ENCODE measurements at regions not wholly inside any gene's neighbourhood (a gene's known extent, or its start where the extent isn't known, plus 50 kb on each side); places are given as distances from the start of the nearest gene placed in this dataset.
A peak's percentile ranks its signal among the peaks of the same experiment; 100 is the strongest.

- TF ChIP-seq STAT1 (IDR thresholded peaks at IDR 0.05; ENCODE audit: unreplicated experiment) (no peak), CTCF (conservative IDR thresholded peaks at IDR 0.05; ENCODE audit: low read depth in 2 of 2) (peak; percentile 64 to 73), CREB1 (CRISPR knock-in tag; IDR thresholded peaks at IDR 0.05; ENCODE audit: low read depth) (no peak), POLR2AphosphoS5 (IDR thresholded peaks at IDR 0.05; ENCODE audit: low read depth) (no peak), ZNF331 (CRISPR knock-in tag; IDR thresholded peaks at IDR 0.05; ENCODE audit: low read depth) (no peak)
These were observed 64.9 kb upstream of the POLG start (continued) for GRCh38 chr15:89399238-89400115.

- H3K79me2 ChIP-seq (replicated peaks; ENCODE audit: insufficient read depth) = no peaks in the 10 kb centered on the region
- no peak overlapping the region for H3K27ac ChIP-seq (ENCODE audit: low read depth)
- Mint-ChIP-seq H3K36me3 (ENCODE audit: low read depth) (no peaks in the 10 kb centered on the region), H3K27me3 (ENCODE audit: insufficient read depth, low read depth, poor library complexity) (peaks cover 99% of the 10 kb centered on the region), H3K27ac (no peak overlapping the region), H3K4me3 (peak overlapping the region; percentile 29; the same call in 1 of the 3 replicates), H3K9me3 (no peaks in the 10 kb centered on the region), H3K4me1 (peaks cover 31% of the 10 kb centered on the region)
- no peak for ATAC-seq
- H3K36me3 ChIP-seq (ENCODE audit: insufficient read depth) = no peaks in the 10 kb centered on the region; the same call in 1 of the 2 replicates
- no peak overlapping the region for H2AFZ ChIP-seq
- peaks cover 60% of the 10 kb centered on the region for H4K20me1 ChIP-seq (replicated peaks; ENCODE audit: insufficient read depth)
- peak overlapping the region; percentile 79 for H3K4me2 ChIP-seq
- TF ChIP-seq POLR2AphosphoS5 (IDR thresholded peaks at IDR 0.05; ENCODE audit: low read depth) (no peak), EZH2 (IDR thresholded peaks at IDR 0.05; ENCODE audit: low read depth, unreplicated experiment) (peak; percentile 78), ZNF114 (CRISPR knock-in tag; IDR thresholded peaks at IDR 0.05) (no peak)
- peaks cover 31% of the 10 kb centered on the region for H3F3A ChIP-seq (replicated peaks; ENCODE audit: low read depth)
- no peak for DNase-seq (ENCODE audit: low spot score)
- H3K4me1 ChIP-seq (ENCODE audit: insufficient read depth) = peaks cover 37% of the 10 kb centered on the region
- H3K4me3 ChIP-seq = peak overlapping the region; percentile 57; the same call in 1 of the 2 replicates
- H3K27me3 ChIP-seq (ENCODE audit: insufficient read depth) = peaks cover 100% of the 10 kb centered on the region
- no peaks in the 10 kb centered on the region for H3K9me2 ChIP-seq (ENCODE audit: insufficient read depth)
These were observed 64.2 kb upstream of the POLG start for GRCh38 chr15:89398896-89399237.

- no peaks in the 10 kb centered on the region for H3K9me3 Mint-ChIP-seq
- peaks cover 29% of the 10 kb centered on the region for H3F3A ChIP-seq (replicated peaks; ENCODE audit: low read depth)
- H3K36me3 ChIP-seq (ENCODE audit: insufficient read depth) = no peaks in the 10 kb centered on the region; the same call in 1 of the 2 replicates
- H4K20me1 ChIP-seq (replicated peaks; ENCODE audit: insufficient read depth) = peaks cover 51% of the 10 kb centered on the region
- H3K27me3 ChIP-seq (ENCODE audit: insufficient read depth) = peaks cover 100% of the 10 kb centered on the region
- no peak for DNase-seq (ENCODE audit: low spot score)
- peaks cover 38% of the 10 kb centered on the region for H3K4me1 ChIP-seq (ENCODE audit: insufficient read depth)
- no peak for ATAC-seq
- H3K36me3 Mint-ChIP-seq (ENCODE audit: low read depth) = no peaks in the 10 kb centered on the region
- peaks cover 99% of the 10 kb centered on the region for H3K27me3 Mint-ChIP-seq (ENCODE audit: insufficient read depth, low read depth, poor library complexity)
- H3K9me2 ChIP-seq (ENCODE audit: insufficient read depth) = no peaks in the 10 kb centered on the region
- peak overlapping the region; percentile 78 for H3K4me2 ChIP-seq
- peak overlapping the region; percentile 19; the same call in 1 of the 3 replicates for H3K4me3 Mint-ChIP-seq
- no peak overlapping the region for H2AFZ ChIP-seq
- TF ChIP-seq EZH2 (IDR thresholded peaks at IDR 0.05; ENCODE audit: low read depth, unreplicated experiment) (peak; percentile 69), JUNB (IDR thresholded peaks at IDR 0.05; ENCODE audit: unreplicated experiment) (no peak)
- H3K79me2 ChIP-seq (replicated peaks; ENCODE audit: insufficient read depth) = no peaks in the 10 kb centered on the region
- H3K4me3 ChIP-seq = no peak overlapping the region
- peaks cover 31% of the 10 kb centered on the region for H3K4me1 Mint-ChIP-seq
- H3K27ac ChIP-seq (ENCODE audit: low read depth) = no peak overlapping the region
- no peak overlapping the region for H3K27ac Mint-ChIP-seq
These were observed 63.0 kb upstream of the POLG start for GRCh38 chr15:89397653-89398023.
